Heart left ventricle (tissue), 16 donors: ENCODE measurements at regions not wholly inside any gene's neighbourhood (a gene's known extent, or its start where the extent isn't known, plus 50 kb on each side); places are given as distances from the start of the nearest gene placed in this dataset.

ENCODE experiments used
- ATAC-seq, 4 donors: fragments of 200-7000 bp; cut with Tn5 transposase; one replicate each; pipeline ENCODE4 v1.9.1; 2020 to 2022; ENCODE audit warnings: moderate library complexity in 4 of 4, mild to moderate bottlenecking in 3 of 4, moderate number of reproducible peaks in 1 of 4
- DNase-seq, 5 donors: peaks; one replicate each; pipeline ENCODE4 v3.0.0-alpha.2; 2020
- H3K27ac ChIP-seq, 12 donors: fragments of 200-600 bp; sonication (generic) in 4 of 12; one replicate each; pipeline versions ENCODE4 v1.5.0 to v1.8.0; 2016 to 2022; ENCODE audit warnings: mild to moderate bottlenecking in 2 of 12
- H3K27me3 ChIP-seq, 9 donors: fragments of 200-600 bp; sonication (generic) in 2 of 9; one replicate each; pipeline versions ENCODE4 v1.5.1 to v1.8.0; 2016 to 2022; ENCODE audit warnings: mild to moderate bottlenecking in 3 of 9
- H3K36me3 ChIP-seq, 9 donors: fragments of 200-600 bp; sonication (generic) in 2 of 9; one replicate each; pipeline versions ENCODE4 v1.5.0 to v1.8.0; 2018 to 2022; ENCODE audit warnings: mild to moderate bottlenecking in 2 of 9
- H3K4me1 ChIP-seq, 12 donors: fragments of 200-600 bp; sonication (generic) in 4 of 12; one replicate each; pipeline versions ENCODE4 v1.5.0 to v1.8.0; 2016 to 2022; ENCODE audit warnings: mild to moderate bottlenecking in 3 of 12
- H3K4me3 ChIP-seq, 12 donors: fragments of 200-600 bp; sonication (generic) in 4 of 12; one replicate each; pipeline versions ENCODE4 v1.5.0 to v1.8.0; 2017 to 2022; ENCODE audit warnings: mild to moderate bottlenecking in 9 of 12, moderate library complexity in 4 of 12
- H3K9me3 ChIP-seq, 12 donors: fragments of 200-600 bp; sonication (generic) in 4 of 12; one replicate each; pipeline versions ENCODE4 v1.5.0 to v1.8.0; 2016 to 2022; ENCODE audit warnings: mild to moderate bottlenecking in 1 of 12
- POLR2A ChIP-seq, 2 donors: fragments of 450-650 bp; IDR thresholded peaks; one replicate each; pipeline ENCODE4 v1.6.1; 2017; ENCODE audit warnings: antibody characterized with exemption in 2 of 2, mild to moderate bottlenecking in 2 of 2, moderate library complexity in 2 of 2
- WGBS, 4 donors: extraction: QIAGEN DNeasy Blood & Tissue Kit in 2 of 4; methylation state at CpG; one replicate each; pipeline versions ENCODE4 v1.1.5 to v1.1.7; 2013 to 2018; 5-methylcytosine and 5-hydroxymethylcytosine counted together
- intact Hi-C, 10 donors: fragments of 100-400 bp; cut with DNase I; formaldehyde crosslinking; loops; one replicate each; pipeline versions ENCODE4 v1.11.1 to v1.14.2; 2022
- TF ChIP-seq, protein P1 (sequence below), 12 donors: fragments of 200-600 bp; sonication (generic) in 4 of 12; IDR thresholded peaks; one replicate each; pipeline versions ENCODE4 v1.5.0 to v1.8.0; 2018 to 2022; ENCODE audit warnings: antibody characterized with exemption in 12 of 12, mild to moderate bottlenecking in 5 of 12
- donor health status: ischemic (EF 13 %, LVEDD 7.1; RV severe dilation, severe dysfunction).
- donor health status: healthy with polysubstance abuse.
- donor health status: DM: no; HTN: yes; CAD: no.
- donor health status: DM: no; HTN: no; CAD: no.
- donor health status: ischemic (EF 25% LVEDD 6.9; RV normal size, moderate dysfunction).
- donor health status: ischemic (EF 25% LVEDD 5.7; RV mildly dilated, moderate dysfunction).
- donor health status: healthy.
- donor health status: DM: yes; HTN: yes; CAD: no.
- donor health status: ischemic (EF 35%, LVEDD 5.7; RV mildly dilated, moderate dysfunction).
- donor health status: nonischemic (EF 11% LVEDD 7.7; RV severe dilation, severe dysfunction).
- donor health status: DM: yes; HTN: yes; CAD: no.
- donor health status: PGD.
- donor health status: ischemic (EF 29% LVEDD 5.4; RV normal size, mild dysfunction).
- donor health status: nonischemic (EF 23%, LVEDD 6.1; RV moderate dilation, normal function).

DNA sequence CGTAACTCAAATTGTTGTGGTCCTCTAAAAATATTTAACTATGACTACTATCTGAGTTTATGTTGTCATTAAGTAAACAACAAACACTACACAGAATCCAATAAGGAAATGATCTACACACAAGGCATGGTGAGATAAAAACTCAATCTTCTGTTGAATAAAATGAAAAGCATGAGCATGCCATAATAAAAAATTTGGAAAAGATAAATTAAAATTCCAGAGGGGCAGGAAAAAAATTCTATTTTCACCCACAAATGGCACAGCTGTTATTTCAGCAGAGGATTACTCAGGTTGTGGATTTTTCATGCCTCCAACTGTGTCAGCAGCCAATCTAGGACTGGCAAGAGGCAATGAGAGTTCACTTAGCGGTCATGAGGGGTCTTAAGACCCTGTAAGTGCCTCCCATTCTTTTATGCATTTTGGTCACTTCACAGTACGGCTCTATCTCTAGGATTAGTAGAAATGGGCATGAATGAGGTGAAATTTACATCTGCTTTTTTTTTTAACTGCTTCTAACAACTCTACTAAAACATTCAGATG, 639.8 kb upstream of the DIPK2B start:
- DNase-seq: no peak
- WGBS, 4 donors: 56 to 96% (median 76%) methylated on average over 3 of the region's 3 CpGs
- intact Hi-C loops: loop anchor here in 7 of 10 donors (5.0 to 10.0 kb wide), 5 partner anchors 246 to 516 kb away; no protein-coding TSS in a partner anchor
- Histone ChIP-seq H3K4me3 (no peak overlapping the region), H3K27ac (no peak overlapping the region), H3K27me3 (peaks cover 0 to 8% (median 0%) of the 10 kb centered on the region in 9 donors), H3K9me3 (no peaks in the 10 kb centered on the region), H3K36me3 (no peaks in the 10 kb centered on the region), H3K4me1 (no peaks in the 10 kb centered on the region)
- TF ChIP-seq POLR2A (IDR thresholded peaks at IDR 0.05): no peak
- TF ChIP-seq, protein P1, sequence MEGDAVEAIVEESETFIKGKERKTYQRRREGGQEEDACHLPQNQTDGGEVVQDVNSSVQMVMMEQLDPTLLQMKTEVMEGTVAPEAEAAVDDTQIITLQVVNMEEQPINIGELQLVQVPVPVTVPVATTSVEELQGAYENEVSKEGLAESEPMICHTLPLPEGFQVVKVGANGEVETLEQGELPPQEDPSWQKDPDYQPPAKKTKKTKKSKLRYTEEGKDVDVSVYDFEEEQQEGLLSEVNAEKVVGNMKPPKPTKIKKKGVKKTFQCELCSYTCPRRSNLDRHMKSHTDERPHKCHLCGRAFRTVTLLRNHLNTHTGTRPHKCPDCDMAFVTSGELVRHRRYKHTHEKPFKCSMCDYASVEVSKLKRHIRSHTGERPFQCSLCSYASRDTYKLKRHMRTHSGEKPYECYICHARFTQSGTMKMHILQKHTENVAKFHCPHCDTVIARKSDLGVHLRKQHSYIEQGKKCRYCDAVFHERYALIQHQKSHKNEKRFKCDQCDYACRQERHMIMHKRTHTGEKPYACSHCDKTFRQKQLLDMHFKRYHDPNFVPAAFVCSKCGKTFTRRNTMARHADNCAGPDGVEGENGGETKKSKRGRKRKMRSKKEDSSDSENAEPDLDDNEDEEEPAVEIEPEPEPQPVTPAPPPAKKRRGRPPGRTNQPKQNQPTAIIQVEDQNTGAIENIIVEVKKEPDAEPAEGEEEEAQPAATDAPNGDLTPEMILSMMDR (IDR thresholded peaks at IDR 0.05): no peak
- ATAC-seq: no peak

DNA sequence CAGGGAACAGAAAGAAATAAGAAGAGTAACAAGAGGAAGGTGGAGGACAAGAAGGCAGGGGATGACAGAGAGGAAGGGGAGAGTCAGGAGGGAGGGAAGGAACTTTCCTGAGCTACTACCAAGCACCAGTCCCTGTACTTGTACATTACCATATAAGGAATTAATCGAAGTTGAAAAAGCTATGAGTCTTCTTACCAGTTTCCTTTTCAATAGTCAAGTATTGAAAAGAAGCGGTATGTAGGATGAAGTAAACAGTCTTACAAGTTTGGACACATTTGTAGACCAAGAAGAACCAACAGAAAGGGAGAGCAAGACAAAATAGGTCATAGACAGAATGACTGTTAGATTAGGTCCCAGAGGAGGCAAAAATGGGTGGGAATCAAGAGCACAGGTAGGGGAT, 629.7 kb upstream of the DIPK2B start:
- no peak for ATAC-seq
- Histone ChIP-seq H3K4me3 (no peak overlapping the region), H3K27me3 (peaks cover 0 to 23% (median 0%) of the 10 kb centered on the region in 9 donors), H3K36me3 (no peaks in the 10 kb centered on the region), H3K27ac (no peak overlapping the region), H3K4me1 (no peaks in the 10 kb centered on the region), H3K9me3 (no peaks in the 10 kb centered on the region)
- intact Hi-C loops: loop anchor here in 1 of 10 donors (10.0 kb wide), 1 partner anchor 56 kb away; no protein-coding TSS in a partner anchor
- no peak for DNase-seq
- 59 to 95% (median 85%) methylated on average over 2 of the region's 2 CpGs for WGBS, 4 donors
- no peak for TF ChIP-seq POLR2A (IDR thresholded peaks at IDR 0.05)
- TF ChIP-seq, protein P1 (IDR thresholded peaks at IDR 0.05): no peak

DNA sequence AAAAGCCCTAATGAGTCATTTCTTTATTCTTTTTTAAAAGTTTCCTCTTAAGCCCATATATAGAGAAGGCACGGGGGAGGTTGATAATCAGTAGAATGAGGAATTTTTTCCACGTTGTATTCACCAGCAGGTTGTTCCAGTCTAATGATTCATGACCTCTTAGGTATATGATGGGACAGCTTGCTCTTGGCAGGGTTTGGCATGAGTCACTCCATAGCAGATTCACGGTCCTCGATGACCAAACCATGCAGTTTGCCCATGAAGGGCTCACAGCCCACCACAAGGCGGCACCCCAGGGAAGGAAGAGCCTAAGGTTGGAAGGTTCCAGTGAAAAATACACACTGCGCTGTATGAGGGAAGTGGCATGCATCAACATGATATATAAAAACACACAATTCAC, 623.8 kb upstream of the DIPK2B start:
- TF ChIP-seq, protein P1 (IDR thresholded peaks at IDR 0.05): peak in 1 of 12 donors; percentile 9
- no peak for TF ChIP-seq POLR2A (IDR thresholded peaks at IDR 0.05)
- ATAC-seq (peak in 2 of 4 donors; percentile 45 to 77), DNase-seq (no peak)
- H3K36me3 ChIP-seq: no peaks in the 10 kb centered on the region
- H3K27ac ChIP-seq: no peak overlapping the region
- intact Hi-C loops: no loop called here
- H3K4me1 ChIP-seq: no peaks in the 10 kb centered on the region
- H3K27me3 ChIP-seq: peaks cover 0 to 17% (median 0%) of the 10 kb centered on the region in 9 donors
- H3K9me3 ChIP-seq: no peaks in the 10 kb centered on the region
- H3K4me3 ChIP-seq: no peak overlapping the region
- 50 to 62% (median 56%) methylated on average over 6 of the region's 6 CpGs for WGBS, 4 donors

DNA sequence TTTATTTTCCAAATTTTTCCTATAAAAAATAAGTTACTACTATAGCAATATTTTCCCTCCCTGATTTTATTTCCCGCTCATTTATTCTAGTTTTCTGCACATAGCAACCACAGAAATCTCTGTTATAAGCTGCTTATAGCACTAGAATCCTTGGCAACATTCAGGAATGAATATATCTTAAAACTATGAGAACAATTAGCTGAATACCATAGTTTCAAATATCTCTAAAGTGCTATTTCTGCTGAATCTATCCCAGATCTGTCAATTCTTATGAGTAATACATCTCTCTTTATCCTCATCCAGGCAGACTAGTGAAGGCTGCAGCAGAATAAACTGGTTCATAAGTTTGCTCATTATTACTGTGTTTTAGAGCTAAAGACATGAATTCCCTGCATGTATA, 622.9 kb upstream of the DIPK2B start:
- DNase-seq (no peak), ATAC-seq (no peak)
- no peaks in the 10 kb centered on the region for H3K4me1 ChIP-seq
- no peak overlapping the region for H3K27ac ChIP-seq
- peaks cover 0 to 20% (median 0%) of the 10 kb centered on the region in 9 donors for H3K27me3 ChIP-seq
- H3K9me3 ChIP-seq: no peaks in the 10 kb centered on the region
- H3K36me3 ChIP-seq: no peaks in the 10 kb centered on the region
- H3K4me3 ChIP-seq: no peak overlapping the region
- WGBS, 4 donors: 82 to 95% (median 94%) methylated on average over 1 of the region's 1 CpG
- intact Hi-C loops: no loop called here
- TF ChIP-seq, protein P1 (IDR thresholded peaks at IDR 0.05): no peak
- no peak for TF ChIP-seq POLR2A (IDR thresholded peaks at IDR 0.05)
